ENCODE measurements at regions not wholly inside any gene's neighbourhood (a gene's known extent, or its start where the extent isn't known, plus 50 kb on each side); places are given as distances from the start of the nearest gene placed in this dataset.
"Not testable (repeated sequence)": the region's sequence is repeated elsewhere in the genome, so short reads cannot be mapped to it uniquely, and the experiment has no call there.

DNA sequence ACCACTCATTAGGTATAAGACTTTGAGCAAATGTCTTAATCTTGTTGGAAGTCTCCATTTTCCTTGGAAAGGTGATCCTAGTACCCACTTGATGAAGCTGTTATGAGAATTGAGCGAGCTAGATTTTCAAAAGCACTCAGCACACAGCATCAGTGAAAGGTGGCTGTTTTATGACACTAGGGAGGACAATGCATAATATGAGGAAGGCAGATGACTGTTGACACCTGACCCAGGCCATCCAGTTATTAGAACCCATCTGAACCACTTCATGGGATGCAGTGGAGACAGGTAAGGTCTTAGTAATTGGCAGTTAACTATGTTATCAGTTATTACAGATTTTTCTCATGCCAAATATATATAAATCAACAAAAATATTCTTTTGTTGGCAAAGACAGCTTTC lies 369.9 kb upstream of the PDE3A start:
- no peaks in the 10 kb centered on the region for H3K9me3 ChIP-seq (ENCODE audit: insufficient read depth, low read depth, low read length)
- no peaks in the 10 kb centered on the region for H3K36me3 ChIP-seq (ENCODE audit: insufficient read depth, low read length)
- no peak overlapping the region for H3K27ac ChIP-seq (ENCODE audit: low read depth, low read length)
- WGBS = 96% methylated on average over 1 of the region's 1 CpG
- H3K27me3 ChIP-seq (ENCODE audit: insufficient read depth, low read length) = no peaks in the 10 kb centered on the region
- no peak overlapping the region for H3K9ac ChIP-seq (ENCODE audit: low read depth, low read length)
- H3K4me1 ChIP-seq (ENCODE audit: insufficient read depth, low read length) = 0 out of 2 replicates have a peak, but pooled peaks cover 6% of the 10 kb centered on the region
- no peak overlapping the region for H3K4me3 ChIP-seq (ENCODE audit: low read length)

DNA sequence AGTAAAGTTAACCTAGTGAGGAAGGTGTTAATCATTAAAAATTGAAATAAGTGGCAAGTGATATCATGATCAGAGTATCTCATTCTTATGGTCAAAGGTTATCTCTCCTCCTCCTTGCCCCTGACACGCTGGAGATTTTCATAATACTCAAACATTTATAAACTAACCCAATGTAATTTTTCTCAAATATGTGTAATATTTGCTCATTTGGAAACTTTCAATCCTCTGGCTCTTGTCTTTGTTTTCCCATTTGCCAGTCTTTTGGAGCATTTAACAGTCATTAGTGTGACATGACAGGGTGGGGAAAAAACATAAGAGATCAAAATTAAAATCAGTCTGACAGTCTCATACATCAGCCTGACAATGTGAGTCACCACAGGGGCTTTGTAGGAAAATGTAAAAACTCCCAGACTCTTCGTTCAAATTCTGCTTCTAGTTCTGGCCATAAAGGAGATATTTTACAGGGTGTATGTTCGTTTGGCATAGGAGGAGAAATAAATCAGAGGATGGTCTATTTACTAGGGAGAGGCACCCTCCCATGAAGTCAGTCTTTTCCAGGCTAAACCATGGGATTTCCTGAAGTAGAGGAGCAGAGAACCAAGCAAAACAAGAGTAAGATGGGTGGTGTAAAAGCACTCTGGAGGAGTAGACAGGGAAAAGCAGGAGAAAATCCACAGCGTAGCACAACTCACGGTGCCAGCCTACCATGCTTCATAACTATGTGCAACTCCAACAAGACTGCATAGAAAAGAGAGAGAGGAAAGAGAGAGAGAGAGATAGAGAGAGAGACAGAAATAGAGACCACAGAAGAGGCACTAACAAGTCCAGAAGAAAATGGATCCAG lies 369.2 kb upstream of the PDE3A start:
- H3K4me3 ChIP-seq (ENCODE audit: low read length) = no peak overlapping the region
- 76% methylated on average over 5 of the region's 5 CpGs for WGBS
- H3K4me1 ChIP-seq (ENCODE audit: insufficient read depth, low read length) = 0 out of 2 replicates have a peak, but pooled peaks cover 6% of the 10 kb centered on the region

DNA sequence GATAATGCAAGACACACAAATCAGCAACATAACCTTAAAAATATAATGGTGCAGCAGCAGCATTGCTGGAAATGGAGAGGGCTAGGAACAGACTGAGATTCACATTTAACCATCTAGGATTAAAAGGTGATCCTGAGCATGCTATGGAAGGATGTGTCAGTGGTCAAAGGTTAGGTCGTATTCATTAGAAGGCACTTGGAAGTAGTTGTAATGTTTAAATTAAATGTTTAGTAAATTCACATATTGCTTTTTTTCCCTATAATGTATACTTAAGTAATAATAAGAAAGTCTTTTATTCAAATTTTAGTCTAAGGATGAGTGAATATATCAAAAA lies 368.6 kb upstream of the PDE3A start:
- H3K27me3 ChIP-seq (ENCODE audit: insufficient read depth, low read length) = no peaks in the 10 kb centered on the region

More for the DNA sequence above, 369.2 kb upstream of the PDE3A start:
- Histone ChIP-seq H3K27ac (ENCODE audit: low read depth, low read length) (no peak overlapping the region), H3K9me3 (ENCODE audit: insufficient read depth, low read depth, low read length) (no peaks in the 10 kb centered on the region), H3K9ac (ENCODE audit: low read depth, low read length) (no peak overlapping the region), H3K27me3 (ENCODE audit: insufficient read depth, low read length) (no peaks in the 10 kb centered on the region), H3K36me3 (ENCODE audit: insufficient read depth, low read length) (no peaks in the 10 kb centered on the region)

DNA sequence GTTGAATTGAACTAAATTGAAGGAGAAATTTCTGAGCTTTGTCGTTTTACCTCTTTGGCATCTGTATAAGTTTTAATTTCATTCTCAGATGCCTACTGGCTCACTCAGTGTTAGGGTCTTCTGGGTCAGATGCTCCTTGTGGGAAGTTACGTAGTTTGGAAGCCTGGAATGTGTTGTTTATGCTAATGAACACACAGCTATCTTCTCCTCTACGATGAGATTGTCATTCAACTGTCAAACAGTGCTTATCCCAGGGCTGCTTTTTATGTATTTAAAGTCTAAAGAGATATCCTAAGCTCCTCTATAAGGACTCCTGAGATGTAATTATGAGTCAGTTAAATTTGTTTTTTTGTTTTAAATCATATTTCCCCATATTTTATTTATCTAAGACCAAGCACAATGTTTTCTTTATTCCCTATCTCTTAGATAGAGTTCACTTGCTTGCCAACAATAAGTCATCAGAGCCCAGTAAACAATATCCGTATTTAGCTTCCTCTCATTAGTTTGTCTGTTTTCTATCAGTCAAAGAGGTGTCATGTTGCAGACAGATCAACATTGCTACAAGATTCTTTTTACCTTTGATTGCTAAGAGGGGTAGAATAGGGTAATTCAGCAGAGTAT lies 368.0 kb upstream of the PDE3A start:
- 88% methylated on average over 2 of the region's 4 CpGs for WGBS
- no peak overlapping the region for H3K27ac ChIP-seq (ENCODE audit: low read depth, low read length)
- no peaks in the 10 kb centered on the region for H3K9me3 ChIP-seq (ENCODE audit: insufficient read depth, low read depth, low read length)
- H3K27me3 ChIP-seq (ENCODE audit: insufficient read depth, low read length) = no peaks in the 10 kb centered on the region
- H3K36me3 ChIP-seq (ENCODE audit: insufficient read depth, low read length) = no peaks in the 10 kb centered on the region
- no peak overlapping the region for H3K4me3 ChIP-seq (ENCODE audit: low read length)
- H3K4me1 ChIP-seq (ENCODE audit: insufficient read depth, low read length) = 0 out of 2 replicates have a peak, but pooled peaks cover 6% of the 10 kb centered on the region
- H3K9ac ChIP-seq (ENCODE audit: low read depth, low read length) = no peak overlapping the region

More for the DNA sequence above, 368.6 kb upstream of the PDE3A start:
- Histone ChIP-seq H3K27ac (ENCODE audit: low read depth, low read length) (no peak overlapping the region), H3K4me3 (ENCODE audit: low read length) (no peak overlapping the region), H3K4me1 (ENCODE audit: insufficient read depth, low read length) (0 out of 2 replicates have a peak, but pooled peaks cover 6% of the 10 kb centered on the region), H3K9me3 (ENCODE audit: insufficient read depth, low read depth, low read length) (no peaks in the 10 kb centered on the region), H3K9ac (ENCODE audit: low read depth, low read length) (no peak overlapping the region), H3K36me3 (ENCODE audit: insufficient read depth, low read length) (no peaks in the 10 kb centered on the region)
- WGBS = 100% methylated on average over 1 of the region's 1 CpG

- 0 out of 2 replicates have a peak, but pooled peaks cover 6% of the 10 kb centered on the region for H3K4me1 ChIP-seq (ENCODE audit: insufficient read depth, low read length)
- no peaks in the 10 kb centered on the region for H3K27me3 ChIP-seq (ENCODE audit: insufficient read depth, low read length)
- WGBS = 92% methylated on average over 2 of the region's 2 CpGs
- H3K36me3 ChIP-seq (ENCODE audit: insufficient read depth, low read length) = no peaks in the 10 kb centered on the region
- no peak overlapping the region for H3K27ac ChIP-seq (ENCODE audit: low read depth, low read length)
- H3K9ac ChIP-seq (ENCODE audit: low read depth, low read length) = no peak overlapping the region
- H3K9me3 ChIP-seq (ENCODE audit: insufficient read depth, low read depth, low read length) = no peaks in the 10 kb centered on the region
- H3K4me3 ChIP-seq (ENCODE audit: low read length) = no peak overlapping the region
These were observed 365.1 kb upstream of the PDE3A start for GRCh38 chr12:20003252-20003651.

DNA sequence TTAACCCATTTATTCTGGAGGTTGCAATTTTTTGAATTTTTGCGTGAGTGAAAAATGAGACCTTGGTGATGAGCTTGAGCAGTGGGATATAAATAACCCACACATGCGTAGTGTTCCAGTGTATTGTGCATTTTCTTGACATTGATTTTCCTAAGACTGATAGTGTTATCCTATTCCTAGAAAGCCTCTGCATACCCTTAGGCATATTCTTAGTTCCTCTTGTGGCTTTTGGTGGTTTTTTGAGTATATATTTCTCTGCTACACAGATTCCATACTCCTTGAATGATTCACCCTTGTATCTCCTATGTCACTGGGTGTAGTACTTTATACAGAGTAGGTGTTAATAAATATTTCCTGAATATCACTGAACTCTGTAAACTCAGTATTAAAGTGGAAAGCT lies 363.4 kb upstream of the PDE3A start:
- Histone ChIP-seq H3K9me3 (ENCODE audit: insufficient read depth, low read depth, low read length) (0 out of 2 replicates have a peak, but pooled peaks cover 3% of the 10 kb centered on the region), H3K27me3 (ENCODE audit: insufficient read depth, low read length) (no peaks in the 10 kb centered on the region), H3K36me3 (ENCODE audit: insufficient read depth, low read length) (no peaks in the 10 kb centered on the region), H3K9ac (ENCODE audit: low read depth, low read length) (no peak overlapping the region), H3K4me3 (ENCODE audit: low read length) (no peak overlapping the region), H3K27ac (ENCODE audit: low read depth, low read length) (no peak overlapping the region), H3K4me1 (ENCODE audit: insufficient read depth, low read length) (0 out of 2 replicates have a peak, but pooled peaks cover 6% of the 10 kb centered on the region)
- 96% methylated on average over 2 of the region's 2 CpGs for WGBS

DNA sequence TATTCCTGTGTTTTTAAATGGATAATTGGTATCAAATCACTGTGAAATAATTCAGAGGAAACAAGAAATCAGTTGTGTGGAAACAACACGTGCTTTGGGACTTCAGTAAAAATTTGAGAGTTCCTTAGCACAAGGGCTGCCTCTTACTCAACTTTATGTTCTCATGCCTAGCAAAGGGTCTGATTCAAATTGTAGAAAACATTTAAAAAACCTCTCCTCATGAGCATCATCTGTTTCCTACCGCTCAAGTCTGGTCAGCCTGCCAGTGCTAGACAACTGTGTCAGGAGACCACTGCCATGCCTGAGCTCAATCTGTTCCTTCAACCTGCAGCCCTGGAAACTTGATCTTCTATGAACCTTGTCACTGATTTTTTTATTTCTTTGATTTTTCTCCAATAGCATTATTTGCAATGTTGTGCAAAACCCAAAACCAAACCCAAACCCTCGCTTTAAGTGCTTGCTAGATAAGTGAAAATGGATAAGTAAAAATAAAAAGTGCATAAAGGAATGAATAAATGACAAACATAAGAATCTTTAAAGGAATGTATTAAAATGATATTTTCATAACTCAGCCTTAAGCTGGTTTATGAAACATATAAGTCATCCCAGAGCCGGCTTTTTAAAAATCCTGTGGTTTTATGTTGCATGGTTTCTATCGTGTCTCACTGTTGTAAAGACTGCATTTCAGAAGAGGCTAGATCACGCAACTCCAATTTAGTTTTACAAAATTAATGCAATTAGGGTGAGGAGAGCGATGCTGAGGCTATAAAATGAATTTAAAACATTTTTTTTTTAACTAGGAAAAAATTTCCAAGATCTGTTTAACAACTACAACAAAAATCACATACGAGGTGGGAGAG lies 361.2 kb upstream of the PDE3A start:
- no peaks in the 10 kb centered on the region for H3K27me3 ChIP-seq (ENCODE audit: insufficient read depth, low read length)
- no peaks in the 10 kb centered on the region for H3K4me1 ChIP-seq (ENCODE audit: insufficient read depth, low read length)
- no peak overlapping the region for H3K4me3 ChIP-seq (ENCODE audit: low read length)
- WGBS = 97% methylated on average over 5 of the region's 8 CpGs
- H3K36me3 ChIP-seq (ENCODE audit: insufficient read depth, low read length) = no peaks in the 10 kb centered on the region
- H3K9me3 ChIP-seq (ENCODE audit: insufficient read depth, low read depth, low read length) = 0 out of 2 replicates have a peak, but pooled peaks cover 3% of the 10 kb centered on the region
- no peak overlapping the region for H3K27ac ChIP-seq (ENCODE audit: low read depth, low read length)
- no peak overlapping the region for H3K9ac ChIP-seq (ENCODE audit: low read depth, low read length)

GRCh38 chr12:20009965-20010364 lies 358.4 kb upstream of the PDE3A start:
- not testable (repeated sequence) for H3K4me3 ChIP-seq (ENCODE audit: low read length); H3K27me3 ChIP-seq (ENCODE audit: insufficient read depth, low read length); H3K4me1 ChIP-seq (ENCODE audit: insufficient read depth, low read length); H3K27ac ChIP-seq (ENCODE audit: low read depth, low read length); H3K36me3 ChIP-seq (ENCODE audit: insufficient read depth, low read length); H3K9me3 ChIP-seq (ENCODE audit: insufficient read depth, low read depth, low read length); H3K9ac ChIP-seq (ENCODE audit: low read depth, low read length)
- WGBS = 96% methylated on average over 8 of the region's 8 CpGs

GRCh38 chr12:20011200-20011599 lies 357.1 kb upstream of the PDE3A start:
- H3K4me3 ChIP-seq (ENCODE audit: low read length) = no peak overlapping the region

DNA sequence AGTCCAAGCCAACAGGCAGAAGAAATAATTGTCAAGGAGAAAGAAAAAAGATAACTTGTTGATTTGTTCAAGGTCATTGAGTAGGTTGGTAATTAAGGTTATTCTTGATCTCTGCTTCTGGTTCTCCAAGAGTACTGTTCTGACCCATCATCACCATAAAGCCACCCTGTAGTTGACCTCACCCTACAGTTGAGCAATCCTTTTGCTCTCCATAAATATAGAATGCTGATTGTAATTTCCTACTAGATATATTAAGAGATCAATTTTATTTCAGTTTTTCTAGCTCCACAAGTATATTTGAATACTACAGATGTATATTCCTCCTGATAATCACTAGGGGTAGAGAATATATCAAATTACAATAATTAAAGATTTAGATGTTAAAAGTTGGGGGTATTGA lies 350.5 kb upstream of the PDE3A start:
- Histone ChIP-seq H3K27ac (ENCODE audit: low read depth, low read length) (no peak overlapping the region), H3K9ac (ENCODE audit: low read depth, low read length) (no peak overlapping the region)

More at GRCh38 chr12:20011200-20011599, 357.1 kb upstream of the PDE3A start:
- no peaks in the 10 kb centered on the region for H3K4me1 ChIP-seq (ENCODE audit: insufficient read depth, low read length)
- H3K27ac ChIP-seq (ENCODE audit: low read depth, low read length) = no peak overlapping the region
- H3K36me3 ChIP-seq (ENCODE audit: insufficient read depth, low read length) = no peaks in the 10 kb centered on the region
- 0 out of 2 replicates have a peak, but pooled peaks cover 3% of the 10 kb centered on the region for H3K9me3 ChIP-seq (ENCODE audit: insufficient read depth, low read depth, low read length)
- H3K27me3 ChIP-seq (ENCODE audit: insufficient read depth, low read length) = no peaks in the 10 kb centered on the region
- H3K9ac ChIP-seq (ENCODE audit: low read depth, low read length) = no peak overlapping the region
- no CpG with 5 or more reads among the region's 2 CpGs for WGBS

DNA sequence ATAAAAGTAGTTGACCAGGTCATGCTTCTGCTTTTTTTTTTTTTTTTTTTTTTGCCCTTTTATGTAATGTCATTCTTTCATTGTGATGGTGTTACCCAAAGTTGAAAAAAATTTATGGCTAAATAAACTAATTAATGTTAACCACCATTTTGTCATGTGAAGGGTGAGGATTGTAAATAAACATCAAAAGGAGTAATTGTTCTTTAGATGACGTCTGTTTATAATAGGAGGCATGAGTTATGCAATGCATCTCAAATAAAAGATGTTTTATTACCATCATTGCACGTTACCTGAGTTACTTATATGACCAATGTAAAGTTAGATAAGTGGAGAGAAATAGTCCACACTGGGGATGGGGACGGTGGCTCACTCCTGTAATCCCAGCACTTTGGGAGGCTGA lies 349.9 kb upstream of the PDE3A start:
- WGBS = 63% methylated on average over 3 of the region's 3 CpGs

More for the DNA sequence above, 350.5 kb upstream of the PDE3A start:
- Histone ChIP-seq H3K36me3 (ENCODE audit: insufficient read depth, low read length) (no peaks in the 10 kb centered on the region), H3K4me3 (ENCODE audit: low read length) (no peak overlapping the region), H3K9me3 (ENCODE audit: insufficient read depth, low read depth, low read length) (no peaks in the 10 kb centered on the region), H3K27me3 (ENCODE audit: insufficient read depth, low read length) (no peaks in the 10 kb centered on the region), H3K4me1 (ENCODE audit: insufficient read depth, low read length) (no peaks in the 10 kb centered on the region)

More for the DNA sequence above, 349.9 kb upstream of the PDE3A start:
- H3K4me3 ChIP-seq (ENCODE audit: low read length) = no peak overlapping the region
- H3K36me3 ChIP-seq (ENCODE audit: insufficient read depth, low read length) = no peaks in the 10 kb centered on the region
- H3K9me3 ChIP-seq (ENCODE audit: insufficient read depth, low read depth, low read length) = no peaks in the 10 kb centered on the region
- H3K27me3 ChIP-seq (ENCODE audit: insufficient read depth, low read length) = no peaks in the 10 kb centered on the region
- no peak overlapping the region for H3K27ac ChIP-seq (ENCODE audit: low read depth, low read length)
- H3K4me1 ChIP-seq (ENCODE audit: insufficient read depth, low read length) = no peaks in the 10 kb centered on the region
- no peak overlapping the region for H3K9ac ChIP-seq (ENCODE audit: low read depth, low read length)

All from HUES64 (cell line).